Glutamatergic neuron (in vitro differentiated cells): ENCODE measurements at regions not wholly inside any gene's neighbourhood (a gene's known extent, or its start where the extent isn't known, plus 50 kb on each side); places are given as distances from the start of the nearest gene placed in this dataset.
"Not testable (repeated sequence)": the region's sequence is repeated elsewhere in the genome, so short reads cannot be mapped to it uniquely, and the experiment has no call there.

Source experiments
- DNase-seq: peaks from one replicate; pipeline ENCODE4 v3.0.0; 2022
- H3K27ac Mint-ChIP-seq: one replicate; pipeline ENCODE4 v1.8.0; 2020; ENCODE audit warnings: mild to moderate bottlenecking, mixed read lengths, inconsistent platforms; ENCODE audit not compliant: unreplicated experiment
- H3K27me3 Mint-ChIP-seq: one replicate; pipeline ENCODE4 v1.8.0; 2020; ENCODE audit warnings: mild to moderate bottlenecking, moderate library complexity, mixed read lengths, inconsistent platforms; ENCODE audit not compliant: unreplicated experiment
- H3K36me3 Mint-ChIP-seq: one replicate; pipeline ENCODE4 v1.8.0; 2020; ENCODE audit warnings: mild to moderate bottlenecking, mixed read lengths, inconsistent platforms; ENCODE audit not compliant: unreplicated experiment
- H3K4me1 Mint-ChIP-seq: one replicate; pipeline ENCODE4 v1.8.0; 2020; ENCODE audit warnings: mild to moderate bottlenecking, low read depth, mixed read lengths, inconsistent platforms; ENCODE audit not compliant: unreplicated experiment
- H3K4me3 Mint-ChIP-seq: one replicate; pipeline ENCODE4 v1.8.0; 2020; ENCODE audit warnings: mild to moderate bottlenecking, mixed read lengths, inconsistent platforms; ENCODE audit not compliant: unreplicated experiment
- H3K9me3 Mint-ChIP-seq: one replicate; pipeline ENCODE4 v1.8.0; 2020; ENCODE audit warnings: mild to moderate bottlenecking, moderate library complexity, mixed read lengths, inconsistent platforms; ENCODE audit not compliant: unreplicated experiment
- TF ChIP-seq, protein P1 (sequence below): fragments of 200-600 bp; sonication (generic); IDR thresholded peaks from one replicate; pipeline ENCODE4 v1.5.0; 2021; ENCODE audit not compliant: partially characterized antibody, unreplicated experiment

DNA sequence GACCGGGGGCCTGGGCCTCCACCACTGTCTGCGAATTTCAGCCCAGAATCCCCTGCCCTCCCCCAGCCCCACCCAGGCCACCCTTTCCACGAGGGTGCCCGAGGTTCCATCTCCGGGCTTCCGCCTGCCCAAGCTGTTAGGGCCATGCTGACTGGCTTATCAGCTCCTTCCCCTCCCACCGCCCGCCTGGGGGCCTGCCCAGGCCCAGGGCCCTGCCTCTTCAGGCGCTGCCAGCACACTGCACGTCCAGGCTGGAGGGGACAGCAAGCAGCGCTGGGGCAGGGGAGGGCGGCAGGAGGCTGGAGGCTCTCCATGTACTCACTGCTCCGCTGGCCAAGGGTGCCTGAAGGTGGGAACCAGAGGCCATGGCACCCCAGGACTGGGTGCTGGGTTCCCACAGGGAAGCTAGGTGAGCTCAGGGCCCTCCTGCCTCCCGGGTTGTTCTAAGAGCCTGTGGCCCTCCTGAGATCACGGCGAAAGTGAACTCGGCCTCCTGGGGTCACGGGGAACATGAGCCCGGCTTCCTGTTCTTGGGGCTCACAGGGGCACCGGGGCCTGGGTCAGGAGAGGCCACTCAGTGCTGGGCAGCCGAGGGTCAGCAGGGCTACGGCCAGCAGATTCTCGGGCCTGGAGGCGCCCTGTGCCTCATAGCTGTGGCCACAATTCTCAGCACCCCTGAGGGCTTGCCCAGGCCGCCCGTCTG is 57.7 kb upstream of the EGFL7 start:
- peaks cover 13% of the 10 kb centered on the region for H3K9me3 Mint-ChIP-seq
- H3K4me1 Mint-ChIP-seq: peaks cover 8% of the 10 kb centered on the region
- no peak overlapping the region for H3K27ac Mint-ChIP-seq
- peaks cover 11% of the 10 kb centered on the region for H3K27me3 Mint-ChIP-seq
- no peak for DNase-seq
- no peaks in the 10 kb centered on the region for H3K36me3 Mint-ChIP-seq
- no peak overlapping the region for H3K4me3 Mint-ChIP-seq
- TF ChIP-seq, protein P1, sequence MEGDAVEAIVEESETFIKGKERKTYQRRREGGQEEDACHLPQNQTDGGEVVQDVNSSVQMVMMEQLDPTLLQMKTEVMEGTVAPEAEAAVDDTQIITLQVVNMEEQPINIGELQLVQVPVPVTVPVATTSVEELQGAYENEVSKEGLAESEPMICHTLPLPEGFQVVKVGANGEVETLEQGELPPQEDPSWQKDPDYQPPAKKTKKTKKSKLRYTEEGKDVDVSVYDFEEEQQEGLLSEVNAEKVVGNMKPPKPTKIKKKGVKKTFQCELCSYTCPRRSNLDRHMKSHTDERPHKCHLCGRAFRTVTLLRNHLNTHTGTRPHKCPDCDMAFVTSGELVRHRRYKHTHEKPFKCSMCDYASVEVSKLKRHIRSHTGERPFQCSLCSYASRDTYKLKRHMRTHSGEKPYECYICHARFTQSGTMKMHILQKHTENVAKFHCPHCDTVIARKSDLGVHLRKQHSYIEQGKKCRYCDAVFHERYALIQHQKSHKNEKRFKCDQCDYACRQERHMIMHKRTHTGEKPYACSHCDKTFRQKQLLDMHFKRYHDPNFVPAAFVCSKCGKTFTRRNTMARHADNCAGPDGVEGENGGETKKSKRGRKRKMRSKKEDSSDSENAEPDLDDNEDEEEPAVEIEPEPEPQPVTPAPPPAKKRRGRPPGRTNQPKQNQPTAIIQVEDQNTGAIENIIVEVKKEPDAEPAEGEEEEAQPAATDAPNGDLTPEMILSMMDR: no peak

DNA sequence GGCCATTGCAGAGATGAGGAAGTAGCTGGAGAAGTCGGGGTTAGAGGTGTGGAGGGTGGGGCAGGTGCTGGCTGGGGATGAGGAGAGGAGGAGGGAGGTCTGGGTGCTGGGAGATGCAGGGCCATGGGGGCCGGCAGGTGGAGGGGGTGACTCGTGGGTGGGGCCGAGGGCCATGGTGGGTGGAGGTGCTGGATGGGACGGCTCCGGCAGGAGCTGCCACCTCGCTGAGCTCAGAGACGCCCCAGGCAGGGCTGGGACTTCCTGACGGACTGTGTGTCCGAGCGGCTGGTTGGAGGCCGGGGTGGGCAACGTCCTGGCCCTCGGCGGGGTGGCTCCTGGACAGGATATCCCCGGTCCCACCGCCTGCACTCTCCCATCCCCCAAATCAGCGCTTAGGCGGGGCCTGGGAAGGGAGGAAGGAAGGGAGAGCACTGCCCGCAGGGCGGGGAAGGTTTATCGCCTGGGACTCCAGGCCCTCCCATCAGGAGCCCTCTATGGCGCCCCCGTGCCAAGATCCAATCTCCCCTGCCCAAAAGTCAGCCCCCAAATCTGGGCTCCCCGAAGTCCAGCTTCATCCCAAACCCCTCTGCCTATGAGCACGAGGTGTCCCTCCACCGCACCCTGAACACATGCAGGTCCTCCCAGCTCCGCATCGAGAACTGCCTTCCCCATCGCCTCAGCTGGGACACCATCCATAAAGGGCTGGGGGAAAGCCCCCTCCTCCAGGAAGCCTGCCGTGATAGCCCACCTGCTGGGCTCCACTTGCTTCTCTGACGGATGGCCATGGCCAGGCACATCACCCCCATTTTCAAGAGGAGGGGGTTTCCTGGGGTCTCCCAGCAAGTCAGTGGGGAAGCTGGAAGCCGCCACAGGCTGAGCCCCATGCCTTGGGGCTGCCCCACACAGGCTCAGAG is 58.3 kb upstream of the NOTCH1 start:
- TF ChIP-seq, protein P1: no peak
- no peaks in the 10 kb centered on the region for H3K36me3 Mint-ChIP-seq
- H3K9me3 Mint-ChIP-seq: peaks cover 13% of the 10 kb centered on the region
- H3K27ac Mint-ChIP-seq: no peak overlapping the region
- peaks cover 11% of the 10 kb centered on the region for H3K27me3 Mint-ChIP-seq
- H3K4me1 Mint-ChIP-seq: peaks cover 8% of the 10 kb centered on the region
- H3K4me3 Mint-ChIP-seq: no peak overlapping the region
- DNase-seq: no peak

DNA sequence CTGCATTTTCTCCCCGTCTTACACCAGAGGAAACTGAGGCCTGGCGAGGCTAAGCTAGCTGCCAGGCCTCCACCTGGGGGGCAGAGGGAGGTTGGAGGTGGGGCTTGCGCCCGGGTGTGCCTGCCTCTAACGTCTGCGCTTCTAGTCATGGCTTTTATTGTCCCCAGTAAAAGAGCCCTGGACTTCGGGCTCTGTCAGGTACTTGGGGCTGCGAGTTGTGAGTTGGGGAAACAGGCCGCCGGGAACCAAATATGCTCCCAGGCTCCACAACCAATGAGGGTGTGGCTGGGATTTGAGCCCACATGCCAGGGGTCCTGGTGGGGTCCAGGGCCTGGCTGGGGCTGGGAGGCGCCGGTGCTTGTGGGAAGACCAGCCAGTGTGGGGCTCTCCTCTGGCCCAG is 57.4 kb upstream of the NOTCH1 start:
- Mint-ChIP-seq H3K27me3 (peaks cover 11% of the 10 kb centered on the region), H3K27ac (no peak overlapping the region), H3K4me3 (no peak overlapping the region), H3K4me1 (peaks cover 4% of the 10 kb centered on the region), H3K9me3 (peaks cover 13% of the 10 kb centered on the region), H3K36me3 (no peaks in the 10 kb centered on the region)
- TF ChIP-seq, protein P1: no peak
- DNase-seq: no peak

DNA sequence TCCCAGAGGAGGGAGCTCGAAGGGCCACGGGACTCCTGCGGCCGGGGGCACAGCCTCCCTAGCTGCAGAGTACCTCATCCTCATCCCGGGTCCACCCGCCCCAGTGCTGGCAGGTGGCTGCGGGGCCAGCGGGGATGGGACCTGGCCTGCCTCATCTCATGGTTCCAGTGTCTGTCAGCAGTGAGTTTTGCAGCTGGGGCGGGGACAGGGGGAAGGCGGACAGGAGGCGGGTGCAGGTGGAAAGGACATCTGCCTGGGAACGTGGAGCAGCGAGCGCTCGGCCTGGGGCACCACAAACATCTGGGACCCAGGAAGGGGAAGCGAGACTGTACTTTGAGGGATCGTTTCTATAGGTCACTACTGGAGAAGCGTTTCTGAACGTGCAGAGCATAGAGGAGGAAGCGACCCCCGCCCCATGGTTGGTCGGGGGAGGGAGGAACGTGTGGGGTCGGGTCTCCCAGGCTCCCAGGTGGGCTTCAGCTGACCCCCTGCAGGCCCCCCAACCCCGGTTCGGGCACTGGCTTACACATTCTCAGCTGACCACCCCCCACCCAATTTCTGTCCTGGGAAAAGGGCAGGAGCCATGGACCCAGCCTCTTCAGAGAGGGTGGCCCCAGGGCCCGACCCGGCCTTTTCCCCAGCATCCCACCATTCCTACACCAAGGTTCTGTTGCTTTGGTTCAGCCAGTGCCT is 56.5 kb upstream of the NOTCH1 start:
- H3K4me3 Mint-ChIP-seq: no peak overlapping the region
- peaks cover 2% of the 10 kb centered on the region for H3K4me1 Mint-ChIP-seq
- TF ChIP-seq, protein P1: no peak
- no peaks in the 10 kb centered on the region for H3K36me3 Mint-ChIP-seq
- peaks cover 13% of the 10 kb centered on the region for H3K9me3 Mint-ChIP-seq
- peaks cover 11% of the 10 kb centered on the region for H3K27me3 Mint-ChIP-seq
- DNase-seq: no peak
- no peak overlapping the region for H3K27ac Mint-ChIP-seq

DNA sequence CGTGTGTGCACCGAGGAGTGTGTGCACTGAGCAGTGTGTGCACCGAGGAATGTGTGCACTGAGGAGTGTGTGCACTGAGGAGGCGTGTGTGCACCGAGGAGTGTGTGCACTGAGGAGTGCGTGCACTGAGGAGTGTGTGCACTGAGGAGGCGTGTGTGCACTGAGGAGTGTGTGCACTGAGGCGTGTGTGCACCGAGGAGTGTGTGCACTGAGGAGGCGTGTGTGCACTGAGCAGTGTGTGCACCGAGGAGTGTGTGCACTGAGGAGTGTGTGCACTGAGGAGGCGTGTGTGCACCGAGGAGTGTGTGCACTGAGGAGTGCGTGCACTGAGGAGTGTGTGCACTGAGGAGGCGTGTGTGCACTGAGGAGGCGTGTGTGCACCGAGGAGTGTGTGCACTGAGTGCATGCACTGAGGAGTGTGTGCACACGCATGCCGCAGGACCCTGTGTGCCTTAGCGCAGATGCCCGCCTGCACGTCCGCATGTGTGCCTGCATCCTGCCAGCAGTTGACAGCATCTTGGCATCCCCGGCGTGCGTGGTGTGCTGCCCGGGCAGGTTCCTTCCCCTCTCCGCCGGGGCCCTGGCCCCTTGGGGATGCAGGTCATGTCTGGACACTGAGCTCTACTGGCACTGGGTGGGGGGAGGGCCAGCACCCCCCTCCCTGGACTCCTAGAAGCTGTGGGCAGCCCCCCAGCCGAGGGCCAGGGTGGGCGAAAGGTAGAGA is 55.6 kb upstream of the NOTCH1 start:
- peaks cover 13% of the 10 kb centered on the region for H3K9me3 Mint-ChIP-seq
- peaks cover 13% of the 10 kb centered on the region for H3K27me3 Mint-ChIP-seq
- H3K4me3 Mint-ChIP-seq, H3K27ac Mint-ChIP-seq, H3K36me3 Mint-ChIP-seq, DNase-seq, H3K4me1 Mint-ChIP-seq: not testable (repeated sequence)
